K562 (cell line): ENCODE measurements at regions not wholly inside any gene's neighbourhood (a gene's known extent, or its start where the extent isn't known, plus 50 kb on each side); places are given as distances from the start of the nearest gene placed in this dataset.

Experiments
- ATAC-seq: fragments of 200-7000 bp; cut with Tn5 transposase; 3 replicates; pipeline ENCODE4 v1.9.1; 2020; ENCODE audit warnings: moderate library complexity
- BruUV-seq: library from RNA; stranded (reverse); fragments of 400-500 nt; replicated peaks from 2 replicates; lab custom pipeline; 2021; lab: Mats Ljungman, UMichigan
- CTCF ChIA-PET: fragments of 300-600 bp; formaldehyde crosslinking; extraction: SDS; loops from one replicate; lab custom pipeline; 2021; ENCODE audit warnings: low intra/inter-chr PET ratio; lab: Yijun Ruan, JAX
- POLR2A ChIA-PET: fragments of 300-600, 350-650 bp; sonication (Branson Sonifier 250); formaldehyde crosslinking; extraction: SDS; loops from one replicate; lab custom pipeline; 2021; ENCODE audit warnings: antibody characterized with exemption, inconsistent platforms; lab: Yijun Ruan, JAX
- DNase-seq, 4 experiments: peaks; one replicate each; pipeline versions ENCODE4 v3.0.0 to v3.0.0-alpha.2; 2011 to 2018; ENCODE audit warnings: low spot score in 3 of 4, mixed read lengths in 3 of 4; ENCODE audit errors: extremely low read depth in 1 of 4
- FAIRE-seq: peaks from 2 replicates; lab custom pipeline; 2011; peaks lifted over from hg19 to GRCh38; lab: Jason Lieb, UNC
- H2AFZ ChIP-seq: 2 replicates; pipeline ENCODE4 v1.6.0; 2011; ENCODE audit warnings: low read depth, low read length, control low read depth, inconsistent platforms
- H3K27ac ChIP-seq: fragments of 200-600 bp; 3 replicates; pipeline ENCODE4 v1.8.0; 2011; ENCODE audit warnings: low read depth, mild to moderate bottlenecking, control low read depth, inconsistent platforms, low read length, moderate library complexity, mixed read lengths; ENCODE audit errors: extremely low read depth
- H3K27me3 ChIP-seq, 2 experiments: fragments of 300-600 bp in 1 of 2; 2 replicates in 1 of 2; 3 replicates in 1 of 2; pipeline versions ENCODE4 v1.6.0 to v1.8.0; 2011; ENCODE audit warnings: inconsistent platforms in 2 of 2, low read length in 2 of 2, mild to moderate bottlenecking in 1 of 2, mixed read lengths in 1 of 2, moderate library complexity in 1 of 2; ENCODE audit not compliant: control insufficient read depth in 2 of 2, insufficient read depth in 2 of 2
- H3K36me3 ChIP-seq: fragments of 300-600 bp; 3 replicates; pipeline ENCODE4 v1.8.0; 2011; ENCODE audit warnings: mild to moderate bottlenecking, low read length, inconsistent platforms; ENCODE audit not compliant: control insufficient read depth, insufficient read depth
- H3K4me1 ChIP-seq, 2 experiments: fragments of 200-600 bp in 1 of 2; replicated peaks in 1 of 2; 2 replicates in 1 of 2; 3 replicates in 1 of 2; pipeline versions ENCODE4 v1.5.1 to v1.8.0; 2011; ENCODE audit warnings: inconsistent platforms in 2 of 2, low read length in 2 of 2, mild to moderate bottlenecking in 1 of 2, mixed read lengths in 1 of 2, moderate library complexity in 1 of 2; ENCODE audit not compliant: control insufficient read depth in 2 of 2, insufficient read depth in 2 of 2
- H3K4me2 ChIP-seq: 2 replicates; pipeline ENCODE4 v1.6.1; 2011; ENCODE audit warnings: low read length, control low read depth, inconsistent platforms, mixed read lengths; ENCODE audit not compliant: insufficient read depth
- H3K4me3 ChIP-seq: fragments of 200-600 bp; sonication (generic), shearing (Covaris generic); 2 replicates; pipeline ENCODE4 v1.5.1; 2016; ENCODE audit warnings: control low read depth, inconsistent platforms
- H3K79me2 ChIP-seq: fragments of 200-600 bp; 3 replicates; pipeline ENCODE4 v1.8.0; 2011; ENCODE audit warnings: low read length, inconsistent platforms; ENCODE audit not compliant: control insufficient read depth, insufficient read depth
- H3K9ac ChIP-seq, 2 experiments: 2 replicates each; pipeline versions ENCODE4 v1.6.0 to v1.6.1; 2011; ENCODE audit warnings: low read depth in 2 of 2, low read length in 2 of 2, control low read depth in 1 of 2, inconsistent platforms in 1 of 2, mild to moderate bottlenecking in 1 of 2, mixed read lengths in 1 of 2; ENCODE audit not compliant: insufficient read depth in 1 of 2
- H3K9me1 ChIP-seq: one replicate; pipeline ENCODE4 v1.6.0; 2011; ENCODE audit warnings: inconsistent platforms, mild to moderate bottlenecking, low read length, moderate library complexity; ENCODE audit not compliant: control insufficient read depth, insufficient read depth
- H3K9me3 ChIP-seq: replicated peaks from 2 replicates; pipeline ENCODE4 v1.5.1; 2011; ENCODE audit warnings: low read depth, low read length, inconsistent platforms; ENCODE audit not compliant: control insufficient read depth, insufficient read depth
- H4K20me1 ChIP-seq: replicated peaks from 2 replicates; pipeline ENCODE4 v1.6.1; 2011; ENCODE audit warnings: low read length, inconsistent platforms, mixed read lengths; ENCODE audit not compliant: control insufficient read depth, insufficient read depth
- COPS2 ChIP-seq: fragments of 450-650 bp; conservative IDR thresholded peaks from 2 replicates; pipeline ENCODE4 v1.6.1; 2016; ENCODE audit warnings: mild to moderate bottlenecking, moderate library complexity
- ELF2 ChIP-seq: fragments of 250-450 bp; sonication (Bioruptor Pico); IDR thresholded peaks from 2 replicates; pipeline ENCODE4 v1.5.0; 2021; ENCODE audit warnings: mild to moderate bottlenecking
- GABPB1 ChIP-seq: sonication (generic); formaldehyde crosslinking; IDR thresholded peaks from 2 replicates; pipeline ENCODE4 v1.8.0; 2022; ENCODE audit warnings: mild to moderate bottlenecking, missing genetic modification reagents
- MAX ChIP-seq: sonication (generic); formaldehyde crosslinking; IDR thresholded peaks from 2 replicates; pipeline ENCODE4 v1.9.0; 2022; ENCODE audit warnings: mild to moderate bottlenecking, missing genetic modification reagents
- MCM5 ChIP-seq: fragments of 450-650 bp; IDR thresholded peaks from 2 replicates; pipeline ENCODE4 v1.6.1; 2016; ENCODE audit warnings: low read depth
- RAD21 ChIP-seq, 2 experiments: fragments of 250-450 bp in 1 of 2; fragments of 450-650 bp in 1 of 2; sonication (Bioruptor Pico) in 1 of 2; formaldehyde crosslinking in 1 of 2; IDR thresholded peaks in 1 of 2; conservative IDR thresholded peaks in 1 of 2; 2 replicates each; pipeline versions ENCODE4 v1.4.0 to v1.8.0; 2020 to 2022; ENCODE audit warnings: mild to moderate bottlenecking in 2 of 2, moderate library complexity in 1 of 2
- TCF3 ChIP-seq: sonication (generic); formaldehyde crosslinking; IDR thresholded peaks from 2 replicates; pipeline ENCODE4 v1.4.0; 2020; ENCODE audit warnings: mild to moderate bottlenecking, missing genetic modification reagents
- ZNF764 ChIP-seq: fragments of 250-450 bp; sonication (Bioruptor Pico); IDR thresholded peaks from 2 replicates; pipeline ENCODE4 v1.4.0; 2020; ENCODE audit warnings: low read depth, mild to moderate bottlenecking, moderate library complexity
- WGBS: fragments of 100-300 bp; shearing (Covaris generic); methylation state at CpG from one replicate; pipeline ENCODE4 v1.1.6; 2016; ENCODE audit warnings: low coverage, mixed read lengths; ENCODE audit not compliant: insufficient coverage; ENCODE audit errors: missing lambda C conversion rate; 5-methylcytosine and 5-hydroxymethylcytosine counted together
- in situ Hi-C: fragments of 300-500 bp; cut with MboI; formaldehyde crosslinking; loops from 4 replicates; pipeline ENCODE4 v1.15.0; 2018; ENCODE audit warnings: inconsistent platforms, mixed read lengths
- intact Hi-C: fragments of 100-400 bp; cut with micrococcal nuclease; formaldehyde crosslinking; loops from 2 replicates; pipeline ENCODE4 v1.14.2; 2022
- TF ChIP-seq, protein P1 (sequence below): sonication (generic); formaldehyde crosslinking; IDR thresholded peaks from 2 replicates; pipeline ENCODE4 v1.8.0; 2022; ENCODE audit warnings: mild to moderate bottlenecking, missing genetic modification reagents, borderline replicate concordance
- TF ChIP-seq, protein P2 (sequence below): sonication (generic); formaldehyde crosslinking; IDR thresholded peaks from 2 replicates; pipeline ENCODE4 v1.5.0; 2020; ENCODE audit warnings: missing genetic modification reagents
- TF ChIP-seq, protein P3 (sequence below): fragments of 250-450 bp; sonication (Bioruptor Pico); IDR thresholded peaks from 2 replicates; pipeline ENCODE4 v1.4.0; 2020; ENCODE audit warnings: mild to moderate bottlenecking, moderate library complexity
- TF ChIP-seq, protein P4 (sequence below): sonication (generic); formaldehyde crosslinking; IDR thresholded peaks from 2 replicates; pipeline ENCODE4 v1.8.0; 2022; ENCODE audit warnings: missing genetic modification reagents, mild to moderate bottlenecking, moderate library complexity, borderline replicate concordance

DNA sequence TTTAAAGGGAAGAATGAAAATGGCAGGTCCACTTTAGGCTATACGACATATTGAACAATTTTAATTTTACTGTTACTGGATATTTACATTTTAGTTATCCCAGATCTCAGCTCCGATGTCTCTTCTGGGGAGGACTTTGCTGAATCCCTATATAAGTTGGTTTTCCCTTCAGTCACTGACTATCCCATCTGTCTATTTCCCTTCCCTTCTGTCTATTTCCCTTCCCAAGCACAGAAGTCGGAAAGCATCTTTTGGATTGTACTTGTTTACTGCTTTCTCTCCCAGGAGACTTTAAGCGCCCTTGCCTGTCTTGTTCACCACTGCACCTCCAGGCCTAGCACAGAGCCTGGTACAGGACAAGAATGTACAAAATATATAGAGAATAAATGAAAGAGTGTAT, 165.8 kb upstream of the SALL4 start (continued):
- TF ChIP-seq, protein P1, sequence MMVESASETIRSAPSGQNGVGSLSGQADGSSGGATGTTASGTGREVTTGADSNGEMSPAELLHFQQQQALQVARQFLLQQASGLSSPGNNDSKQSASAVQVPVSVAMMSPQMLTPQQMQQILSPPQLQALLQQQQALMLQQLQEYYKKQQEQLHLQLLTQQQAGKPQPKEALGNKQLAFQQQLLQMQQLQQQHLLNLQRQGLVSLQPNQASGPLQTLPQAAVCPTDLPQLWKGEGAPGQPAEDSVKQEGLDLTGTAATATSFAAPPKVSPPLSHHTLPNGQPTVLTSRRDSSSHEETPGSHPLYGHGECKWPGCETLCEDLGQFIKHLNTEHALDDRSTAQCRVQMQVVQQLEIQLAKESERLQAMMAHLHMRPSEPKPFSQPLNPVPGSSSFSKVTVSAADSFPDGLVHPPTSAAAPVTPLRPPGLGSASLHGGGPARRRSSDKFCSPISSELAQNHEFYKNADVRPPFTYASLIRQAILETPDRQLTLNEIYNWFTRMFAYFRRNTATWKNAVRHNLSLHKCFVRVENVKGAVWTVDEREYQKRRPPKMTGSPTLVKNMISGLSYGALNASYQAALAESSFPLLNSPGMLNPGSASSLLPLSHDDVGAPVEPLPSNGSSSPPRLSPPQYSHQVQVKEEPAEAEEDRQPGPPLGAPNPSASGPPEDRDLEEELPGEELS (CRISPR knock-in tag), result no peak
- no peak for TF ChIP-seq TCF3 (CRISPR knock-in tag)
- no peak for TF ChIP-seq GABPB1 (CRISPR knock-in tag)
- no peak for TF ChIP-seq MCM5
- no peak for TF ChIP-seq MAX (CRISPR knock-in tag)
- no peak for TF ChIP-seq ZNF764 (CRISPR knock-in tag)
- TF ChIP-seq, all 486 proteins: peak for 0

- Histone ChIP-seq H3K79me2 (no peaks in the 10 kb centered on the region), H3K4me3 (no peak overlapping the region), H2AFZ (no peak overlapping the region), H3K9me1 (no peaks in the 10 kb centered on the region), H3K9me3 (no peaks in the 10 kb centered on the region), H4K20me1 (no peaks in the 10 kb centered on the region; the same call in 1 of the 2 replicates), H3K4me2 (no peak overlapping the region), H3K4me1 (no peaks in the 10 kb centered on the region), H3K27ac (no peak overlapping the region), H3K27me3 (peaks cover 6 to 7% of the 10 kb centered on the region in 2 experiments; a peak in 4 of 5 replicates), H3K9ac (no peak overlapping the region), H3K36me3 (no peaks in the 10 kb centered on the region)
- DNase-seq (peak; percentile 15 to 53 (median 30)), FAIRE-seq (peak; percentile 83), ATAC-seq (peak; percentile 88)
- WGBS, result under 1% methylated on average over 8 of the region's 8 CpGs
- intact Hi-C loops (loop anchor here (10.0 kb wide), 1 partner anchor 322 kb away; no protein-coding TSS in a partner anchor), in situ Hi-C loops (no loop called here)
- BruUV-seq, result no TSS peak
- POLR2A ChIA-PET, result interaction anchor here (0.7 kb wide), 2 partner anchors 10 to 35 kb away, joined by 3 to 5 read pairs; no protein-coding TSS in a partner anchor
- CTCF ChIA-PET, result interaction anchor here (0.7 kb wide), 1 partner anchor 343 kb away, joined by 4 read pairs; no protein-coding TSS in a partner anchor
- TF ChIP-seq, protein P2, sequence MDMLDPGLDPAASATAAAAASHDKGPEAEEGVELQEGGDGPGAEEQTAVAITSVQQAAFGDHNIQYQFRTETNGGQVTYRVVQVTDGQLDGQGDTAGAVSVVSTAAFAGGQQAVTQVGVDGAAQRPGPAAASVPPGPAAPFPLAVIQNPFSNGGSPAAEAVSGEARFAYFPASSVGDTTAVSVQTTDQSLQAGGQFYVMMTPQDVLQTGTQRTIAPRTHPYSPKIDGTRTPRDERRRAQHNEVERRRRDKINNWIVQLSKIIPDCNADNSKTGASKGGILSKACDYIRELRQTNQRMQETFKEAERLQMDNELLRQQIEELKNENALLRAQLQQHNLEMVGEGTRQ (CRISPR knock-in tag), result no peak
- no peak for TF ChIP-seq COPS2
- peak in 1 of 2 experiments; percentile 46; a peak in 2 of 4 replicates for TF ChIP-seq RAD21 (CRISPR knock-in tag; conservative IDR thresholded peaks at IDR 0.05 in 1 of 2, IDR thresholded peaks at IDR 0.05 in 1 of 2)
- TF ChIP-seq ELF2 (CRISPR knock-in tag), result no peak
- TF ChIP-seq, protein P3, sequence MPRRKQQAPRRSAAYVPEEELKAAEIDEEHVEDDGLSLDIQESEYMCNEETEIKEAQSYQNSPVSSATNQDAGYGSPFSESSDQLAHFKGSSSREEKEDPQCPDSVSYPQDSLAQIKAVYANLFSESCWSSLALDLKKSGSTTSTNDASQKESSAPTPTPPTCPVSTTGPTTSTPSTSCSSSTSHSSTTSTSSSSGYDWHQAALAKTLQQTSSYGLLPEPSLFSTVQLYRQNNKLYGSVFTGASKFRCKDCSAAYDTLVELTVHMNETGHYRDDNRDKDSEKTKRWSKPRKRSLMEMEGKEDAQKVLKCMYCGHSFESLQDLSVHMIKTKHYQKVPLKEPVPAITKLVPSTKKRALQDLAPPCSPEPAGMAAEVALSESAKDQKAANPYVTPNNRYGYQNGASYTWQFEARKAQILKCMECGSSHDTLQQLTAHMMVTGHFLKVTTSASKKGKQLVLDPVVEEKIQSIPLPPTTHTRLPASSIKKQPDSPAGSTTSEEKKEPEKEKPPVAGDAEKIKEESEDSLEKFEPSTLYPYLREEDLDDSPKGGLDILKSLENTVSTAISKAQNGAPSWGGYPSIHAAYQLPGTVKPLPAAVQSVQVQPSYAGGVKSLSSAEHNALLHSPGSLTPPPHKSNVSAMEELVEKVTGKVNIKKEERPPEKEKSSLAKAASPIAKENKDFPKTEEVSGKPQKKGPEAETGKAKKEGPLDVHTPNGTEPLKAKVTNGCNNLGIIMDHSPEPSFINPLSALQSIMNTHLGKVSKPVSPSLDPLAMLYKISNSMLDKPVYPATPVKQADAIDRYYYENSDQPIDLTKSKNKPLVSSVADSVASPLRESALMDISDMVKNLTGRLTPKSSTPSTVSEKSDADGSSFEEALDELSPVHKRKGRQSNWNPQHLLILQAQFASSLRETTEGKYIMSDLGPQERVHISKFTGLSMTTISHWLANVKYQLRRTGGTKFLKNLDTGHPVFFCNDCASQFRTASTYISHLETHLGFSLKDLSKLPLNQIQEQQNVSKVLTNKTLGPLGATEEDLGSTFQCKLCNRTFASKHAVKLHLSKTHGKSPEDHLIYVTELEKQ (CRISPR knock-in tag), result no peak
- TF ChIP-seq, protein P4, sequence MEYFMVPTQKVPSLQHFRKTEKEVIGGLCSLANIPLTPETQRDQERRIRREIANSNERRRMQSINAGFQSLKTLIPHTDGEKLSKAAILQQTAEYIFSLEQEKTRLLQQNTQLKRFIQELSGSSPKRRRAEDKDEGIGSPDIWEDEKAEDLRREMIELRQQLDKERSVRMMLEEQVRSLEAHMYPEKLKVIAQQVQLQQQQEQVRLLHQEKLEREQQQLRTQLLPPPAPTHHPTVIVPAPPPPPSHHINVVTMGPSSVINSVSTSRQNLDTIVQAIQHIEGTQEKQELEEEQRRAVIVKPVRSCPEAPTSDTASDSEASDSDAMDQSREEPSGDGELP (CRISPR knock-in tag), result no peak
Measured at GRCh38 chr20:51966296-51966971, 164.1 kb upstream of the SALL4 start.
